H9 (cell line): ENCODE measurements at regions not wholly inside any gene's neighbourhood (a gene's known extent, or its start where the extent isn't known, plus 50 kb on each side); places are given as distances from the start of the nearest gene placed in this dataset.

Experiments used
- DNase-seq: peaks from one replicate; pipeline ENCODE4 v3.0.0-alpha.2; 2017
- H2AFZ ChIP-seq: one replicate; pipeline ENCODE4 v1.6.1; 2013; ENCODE audit warnings: mild to moderate bottlenecking, low read length, control low read depth, moderate library complexity
- H2AK5ac ChIP-seq: 2 replicates; pipeline ENCODE4 v1.6.1; 2013; ENCODE audit warnings: low read length, control low read depth, mixed read lengths; ENCODE audit not compliant: insufficient read length
- H2BK120ac ChIP-seq: one replicate; pipeline ENCODE4 v1.6.1; 2013; ENCODE audit warnings: low read depth, mild to moderate bottlenecking, low read length, control low read depth, inconsistent platforms; ENCODE audit not compliant: poor library complexity, severe bottlenecking
- H2BK12ac ChIP-seq: 2 replicates; pipeline ENCODE4 v1.6.1; 2013; ENCODE audit warnings: low read length, control low read depth, mixed read lengths, low read depth; ENCODE audit not compliant: insufficient read length
- H2BK15ac ChIP-seq: 2 replicates; pipeline ENCODE4 v1.6.1; 2013; ENCODE audit warnings: low read depth, low read length, control low read depth
- H2BK20ac ChIP-seq: one replicate; pipeline ENCODE4 v1.6.1; 2013; ENCODE audit warnings: low read depth, mild to moderate bottlenecking, low read length, control low read depth, inconsistent platforms; ENCODE audit not compliant: poor library complexity, severe bottlenecking
- H2BK5ac ChIP-seq: 2 replicates; pipeline ENCODE4 v1.6.1; 2013; ENCODE audit warnings: low read length, control low read depth, mixed read lengths; ENCODE audit not compliant: insufficient read length
- H3K14ac ChIP-seq: 2 replicates; pipeline ENCODE4 v1.6.1; 2013; ENCODE audit warnings: low read length, control low read depth; ENCODE audit not compliant: insufficient read depth
- H3K18ac ChIP-seq: 2 replicates; pipeline ENCODE4 v1.6.1; 2013; ENCODE audit warnings: low read depth, mild to moderate bottlenecking, mixed read lengths, low read length, control low read depth; ENCODE audit not compliant: insufficient read length
- H3K23ac ChIP-seq: 2 replicates; pipeline ENCODE4 v1.6.1; 2013; ENCODE audit warnings: low read length, control low read depth, mixed read lengths, low read depth; ENCODE audit not compliant: insufficient read length
- H3K23me2 ChIP-seq: 2 replicates; pipeline ENCODE4 v1.6.1; 2013; ENCODE audit warnings: low read depth, mild to moderate bottlenecking, mixed read lengths, low read length, control low read depth; ENCODE audit not compliant: insufficient read length, poor library complexity, severe bottlenecking
- H3K27ac ChIP-seq: 2 replicates; pipeline ENCODE4 v1.5.1; 2013; ENCODE audit warnings: low read length, control low read depth, mixed read lengths, low read depth; ENCODE audit not compliant: insufficient read length
- H3K27me3 ChIP-seq: 2 replicates; pipeline ENCODE4 v1.6.1; 2013; ENCODE audit warnings: low read length, control low read depth, inconsistent platforms; ENCODE audit not compliant: insufficient read depth
- H3K4ac ChIP-seq: 2 replicates; pipeline ENCODE4 v1.6.1; 2013; ENCODE audit warnings: low read depth, mild to moderate bottlenecking, control low read depth, inconsistent platforms, low read length, moderate library complexity
- H3K4me1 ChIP-seq: 2 replicates; pipeline ENCODE4 v1.6.1; 2013; ENCODE audit warnings: low read length, control low read depth, inconsistent platforms; ENCODE audit not compliant: insufficient read depth
- H3K4me2 ChIP-seq: 2 replicates; pipeline ENCODE4 v1.6.1; 2013; ENCODE audit warnings: low read length, control low read depth, mixed read lengths; ENCODE audit not compliant: insufficient read length, insufficient read depth
- H3K56ac ChIP-seq: 2 replicates; pipeline ENCODE4 v1.6.1; 2013; ENCODE audit warnings: low read depth, mild to moderate bottlenecking, mixed read lengths, low read length, control low read depth; ENCODE audit not compliant: insufficient read length
- H3K79me1 ChIP-seq: 2 replicates; pipeline ENCODE4 v1.6.1; 2013; ENCODE audit warnings: low read depth, mild to moderate bottlenecking, moderate library complexity, low read length, control low read depth, inconsistent platforms; ENCODE audit not compliant: insufficient read depth, poor library complexity, severe bottlenecking
- H3K79me2 ChIP-seq: 2 replicates; pipeline ENCODE4 v1.6.1; 2013; ENCODE audit warnings: low read length, control low read depth, inconsistent platforms; ENCODE audit not compliant: insufficient read depth
- H3K9ac ChIP-seq: 2 replicates; pipeline ENCODE4 v1.6.1; 2013; ENCODE audit warnings: low read length, control low read depth, mixed read lengths; ENCODE audit not compliant: insufficient read length; ENCODE audit errors: extremely low read depth
- H3K9me3 ChIP-seq: one replicate; pipeline ENCODE4 v1.6.1; 2013; ENCODE audit warnings: low read depth, low read length, inconsistent platforms; ENCODE audit not compliant: control insufficient read depth
- H3T11ph ChIP-seq: one replicate; pipeline ENCODE4 v1.6.1; 2013; ENCODE audit warnings: mild to moderate bottlenecking, low read length, control low read depth, inconsistent platforms
- H4K20me1 ChIP-seq: one replicate; pipeline ENCODE4 v1.6.1; 2013; ENCODE audit not compliant: control insufficient read depth, insufficient read length, insufficient read depth
- H4K5ac ChIP-seq: 2 replicates; pipeline ENCODE4 v1.6.1; 2013; ENCODE audit warnings: low read depth, mild to moderate bottlenecking, mixed read lengths, low read length, control low read depth; ENCODE audit not compliant: insufficient read length
- H4K8ac ChIP-seq: replicated peaks from 2 replicates; pipeline ENCODE4 v1.6.1; 2013; ENCODE audit warnings: low read length, control low read depth, mixed read lengths, low read depth; ENCODE audit not compliant: insufficient read length
- H4K91ac ChIP-seq: 2 replicates; pipeline ENCODE4 v1.6.1; 2013; ENCODE audit warnings: low read depth, mild to moderate bottlenecking, moderate library complexity, mixed read lengths, low read length, control low read depth; ENCODE audit not compliant: insufficient read length
- H3K27ac Mint-ChIP-seq, 3 experiments: 2 replicates in 2 of 3; 3 replicates in 1 of 3; pipeline ENCODE4 v1.8.0; 2020 to 2021; ENCODE audit warnings: mixed read lengths in 3 of 3, mild to moderate bottlenecking in 1 of 3, moderate library complexity in 1 of 3
- H3K27me3 Mint-ChIP-seq: 2 replicates; pipeline ENCODE4 v1.8.0; 2021; ENCODE audit warnings: low read depth, mild to moderate bottlenecking, moderate library complexity, mixed read lengths
- H3K36me3 Mint-ChIP-seq, 3 experiments: 2 replicates in 2 of 3; 3 replicates in 1 of 3; pipeline ENCODE4 v1.8.0; 2020 to 2021; ENCODE audit warnings: low read depth in 3 of 3, mixed read lengths in 3 of 3; ENCODE audit not compliant: insufficient read depth in 1 of 3
- H3K4me1 Mint-ChIP-seq, 2 experiments: 2 replicates each; pipeline ENCODE4 v1.8.0; 2020; ENCODE audit warnings: mixed read lengths in 2 of 2
- H3K4me3 Mint-ChIP-seq, 2 experiments: 2 replicates in 1 of 2; 3 replicates in 1 of 2; pipeline ENCODE4 v1.8.0; 2020 to 2021; ENCODE audit warnings: mild to moderate bottlenecking in 2 of 2, mixed read lengths in 2 of 2, moderate library complexity in 1 of 2
- H3K9me3 Mint-ChIP-seq, 2 experiments: 2 replicates in 1 of 2; 3 replicates in 1 of 2; pipeline ENCODE4 v1.8.0; 2020; ENCODE audit warnings: mild to moderate bottlenecking in 2 of 2, mixed read lengths in 2 of 2, moderate library complexity in 1 of 2
- WGBS: extraction: QIAGEN DNeasy Blood & Tissue Kit; methylation state at CpG from one replicate; pipeline ENCODE4 v1.1.7; 2013; ENCODE audit warnings: missing lambda C conversion rate, low lambda C conversion rate, mixed read lengths; ENCODE audit not compliant: insufficient read length; ENCODE audit errors: extremely low coverage; 5-methylcytosine and 5-hydroxymethylcytosine counted together
- TF ChIP-seq, protein P1 (sequence below): fragments of 200-600 bp; sonication (generic); conservative IDR thresholded peaks from 3 replicates; pipeline ENCODE4 v1.8.0; 2021; ENCODE audit warnings: antibody characterized with exemption, mild to moderate bottlenecking

DNA sequence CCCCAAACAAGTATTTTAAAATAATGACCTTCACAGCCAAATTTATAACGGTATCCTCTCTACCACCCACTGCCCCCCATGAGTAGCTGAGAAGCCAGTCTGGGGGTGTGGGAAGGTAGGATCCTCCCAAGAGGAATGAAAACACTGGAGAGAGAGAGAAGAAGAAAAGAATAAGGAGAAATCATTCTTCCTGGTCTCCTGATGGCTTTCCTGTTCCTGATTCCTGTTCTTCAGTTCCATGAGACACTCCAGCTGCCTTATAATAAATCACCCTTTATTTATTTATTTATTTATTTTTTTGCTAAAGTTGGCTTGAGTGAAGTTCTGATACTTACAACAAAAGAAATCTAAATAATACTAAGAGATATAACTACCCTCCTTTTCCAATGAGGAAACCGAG lies 56.4 kb upstream of the FAM20A start:
- H3K4me2 ChIP-seq = no peak overlapping the region
- no peak overlapping the region; a peak in 1 of 7 replicates for H3K27ac Mint-ChIP-seq
- no peaks in the 10 kb centered on the region for H3K79me1 ChIP-seq
- H2BK12ac ChIP-seq = no peak overlapping the region
- DNase-seq = no peak
- H3T11ph ChIP-seq = no peak overlapping the region
- H3K9me3 Mint-ChIP-seq = no peaks in the 10 kb centered on the region
- no peak overlapping the region for H4K91ac ChIP-seq
- no peaks in the 10 kb centered on the region for H3K9me3 ChIP-seq
- peaks cover 2% of the 10 kb centered on the region for H3K4me1 ChIP-seq
- TF ChIP-seq, protein P1, sequence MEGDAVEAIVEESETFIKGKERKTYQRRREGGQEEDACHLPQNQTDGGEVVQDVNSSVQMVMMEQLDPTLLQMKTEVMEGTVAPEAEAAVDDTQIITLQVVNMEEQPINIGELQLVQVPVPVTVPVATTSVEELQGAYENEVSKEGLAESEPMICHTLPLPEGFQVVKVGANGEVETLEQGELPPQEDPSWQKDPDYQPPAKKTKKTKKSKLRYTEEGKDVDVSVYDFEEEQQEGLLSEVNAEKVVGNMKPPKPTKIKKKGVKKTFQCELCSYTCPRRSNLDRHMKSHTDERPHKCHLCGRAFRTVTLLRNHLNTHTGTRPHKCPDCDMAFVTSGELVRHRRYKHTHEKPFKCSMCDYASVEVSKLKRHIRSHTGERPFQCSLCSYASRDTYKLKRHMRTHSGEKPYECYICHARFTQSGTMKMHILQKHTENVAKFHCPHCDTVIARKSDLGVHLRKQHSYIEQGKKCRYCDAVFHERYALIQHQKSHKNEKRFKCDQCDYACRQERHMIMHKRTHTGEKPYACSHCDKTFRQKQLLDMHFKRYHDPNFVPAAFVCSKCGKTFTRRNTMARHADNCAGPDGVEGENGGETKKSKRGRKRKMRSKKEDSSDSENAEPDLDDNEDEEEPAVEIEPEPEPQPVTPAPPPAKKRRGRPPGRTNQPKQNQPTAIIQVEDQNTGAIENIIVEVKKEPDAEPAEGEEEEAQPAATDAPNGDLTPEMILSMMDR = no peak
- no peaks in the 10 kb centered on the region for H3K36me3 Mint-ChIP-seq
- H3K27me3 Mint-ChIP-seq = no peaks in the 10 kb centered on the region
- no CpG with 5 or more reads among the region's 2 CpGs for WGBS
- H3K4ac ChIP-seq = no peak overlapping the region
- no peak overlapping the region for H2AFZ ChIP-seq
- H2AK5ac ChIP-seq = no peak overlapping the region
- no peak overlapping the region for H3K27ac ChIP-seq
- H3K56ac ChIP-seq = no peak overlapping the region
- no peak overlapping the region for H2BK20ac ChIP-seq
- no peaks in the 10 kb centered on the region for H3K27me3 ChIP-seq
- no peak overlapping the region for H2BK15ac ChIP-seq
- no peak overlapping the region for H3K18ac ChIP-seq
- H3K14ac ChIP-seq = no peak overlapping the region
- H4K8ac ChIP-seq = no peak overlapping the region
- no peak overlapping the region for H2BK5ac ChIP-seq
- H4K5ac ChIP-seq = no peak overlapping the region
- no peaks in the 10 kb centered on the region for H4K20me1 ChIP-seq
- no peaks in the 10 kb centered on the region for H3K23me2 ChIP-seq
- H3K23ac ChIP-seq = no peak overlapping the region
- H3K4me1 Mint-ChIP-seq = peaks cover 18 to 22% of the 10 kb centered on the region in 2 experiments
- H2BK120ac ChIP-seq = no peak overlapping the region
- no peak overlapping the region for H3K9ac ChIP-seq
- no peaks in the 10 kb centered on the region for H3K79me2 ChIP-seq
- no peak overlapping the region for H3K4me3 Mint-ChIP-seq
